ENCODE measurements at regions not wholly inside any gene's neighbourhood (a gene's known extent, or its start where the extent isn't known, plus 50 kb on each side); places are given as distances from the start of the nearest gene placed in this dataset.

GRCh38 chr15:95563634-95564033 lies 766.9 kb upstream of the NR2F2 start:
- FAIRE-seq (no peak), DNase-seq (ENCODE audit: low read depth) (peak; percentile 5)
- no peak for TF ChIP-seq CTCF (IDR thresholded peaks at IDR 0.05; ENCODE audit: insufficient read depth, low read length, severe bottlenecking)
- H3K36me3 ChIP-seq (ENCODE audit: control insufficient read depth, insufficient read depth, low read length): no peaks in the 10 kb centered on the region
- no peak overlapping the region for H3K4me3 ChIP-seq (ENCODE audit: low read depth, low read length)
- H3K27me3 ChIP-seq (ENCODE audit: control insufficient read depth, insufficient read depth, low read length): no peaks in the 10 kb centered on the region

GRCh38 chr15:95565016-95565600 lies 765.4 kb upstream of the NR2F2 start:
- no peak overlapping the region for H3K4me3 ChIP-seq (ENCODE audit: low read depth, low read length)
- no peak for TF ChIP-seq CTCF (IDR thresholded peaks at IDR 0.05; ENCODE audit: insufficient read depth, low read length, severe bottlenecking)
- DNase-seq (ENCODE audit: low read depth) (no peak), FAIRE-seq (no peak)
- no peaks in the 10 kb centered on the region for H3K27me3 ChIP-seq (ENCODE audit: control insufficient read depth, insufficient read depth, low read length)
- H3K36me3 ChIP-seq (ENCODE audit: control insufficient read depth, insufficient read depth, low read length): no peaks in the 10 kb centered on the region

GRCh38 chr15:95565690-95566089 lies 764.8 kb upstream of the NR2F2 start:
- H3K4me3 ChIP-seq (ENCODE audit: low read depth, low read length): no peak overlapping the region
- H3K27me3 ChIP-seq (ENCODE audit: control insufficient read depth, insufficient read depth, low read length): no peaks in the 10 kb centered on the region
- no peak for DNase-seq (ENCODE audit: low read depth)
- FAIRE-seq: no peak
- TF ChIP-seq CTCF (IDR thresholded peaks at IDR 0.05; ENCODE audit: insufficient read depth, low read length, severe bottlenecking): no peak
- no peaks in the 10 kb centered on the region for H3K36me3 ChIP-seq (ENCODE audit: control insufficient read depth, insufficient read depth, low read length)

GRCh38 chr15:95567686-95568085 lies 762.8 kb upstream of the NR2F2 start:
- H3K27me3 ChIP-seq (ENCODE audit: control insufficient read depth, insufficient read depth, low read length): no peaks in the 10 kb centered on the region
- FAIRE-seq: no peak
- no peak overlapping the region for H3K4me3 ChIP-seq (ENCODE audit: low read depth, low read length)
- no peak for TF ChIP-seq CTCF (IDR thresholded peaks at IDR 0.05; ENCODE audit: insufficient read depth, low read length, severe bottlenecking)
- no peaks in the 10 kb centered on the region for H3K36me3 ChIP-seq (ENCODE audit: control insufficient read depth, insufficient read depth, low read length)
- DNase-seq (ENCODE audit: low read depth): no peak

- Histone ChIP-seq H3K36me3 (ENCODE audit: control insufficient read depth, insufficient read depth, low read length) (no peaks in the 10 kb centered on the region), H3K4me3 (ENCODE audit: low read depth, low read length) (no peak overlapping the region), H3K27me3 (ENCODE audit: control insufficient read depth, insufficient read depth, low read length) (no peaks in the 10 kb centered on the region)
- FAIRE-seq (no peak), DNase-seq (ENCODE audit: low read depth) (no peak)
- no peak for TF ChIP-seq CTCF (IDR thresholded peaks at IDR 0.05; ENCODE audit: insufficient read depth, low read length, severe bottlenecking)
Measured at GRCh38 chr15:95574053-95574452, 756.4 kb upstream of the NR2F2 start.

- no peak overlapping the region for H3K4me3 ChIP-seq (ENCODE audit: low read depth, low read length)
- DNase-seq (ENCODE audit: low read depth): no peak
Measured at GRCh38 chr15:95577927-95578326, 752.6 kb upstream of the NR2F2 start.

More at GRCh38 chr15:95577927-95578326, 752.6 kb upstream of the NR2F2 start:
- Histone ChIP-seq H3K36me3 (ENCODE audit: control insufficient read depth, insufficient read depth, low read length) (no peaks in the 10 kb centered on the region), H3K27me3 (ENCODE audit: control insufficient read depth, insufficient read depth, low read length) (no peaks in the 10 kb centered on the region)
- FAIRE-seq: no peak
- TF ChIP-seq CTCF (IDR thresholded peaks at IDR 0.05; ENCODE audit: insufficient read depth, low read length, severe bottlenecking): no peak
